Fibroblast of skin of right quadriceps (primary cell): ENCODE measurements at regions not wholly inside any gene's neighbourhood (a gene's known extent, or its start where the extent isn't known, plus 50 kb on each side); places are given as distances from the start of the nearest gene placed in this dataset.
"Not testable (repeated sequence)": the region's sequence is repeated elsewhere in the genome, so short reads cannot be mapped to it uniquely, and the experiment has no call there.

Source experiments
- DNase-seq: peaks from one replicate; pipeline ENCODE4 v3.0.0-alpha.2; 2013

DNA sequence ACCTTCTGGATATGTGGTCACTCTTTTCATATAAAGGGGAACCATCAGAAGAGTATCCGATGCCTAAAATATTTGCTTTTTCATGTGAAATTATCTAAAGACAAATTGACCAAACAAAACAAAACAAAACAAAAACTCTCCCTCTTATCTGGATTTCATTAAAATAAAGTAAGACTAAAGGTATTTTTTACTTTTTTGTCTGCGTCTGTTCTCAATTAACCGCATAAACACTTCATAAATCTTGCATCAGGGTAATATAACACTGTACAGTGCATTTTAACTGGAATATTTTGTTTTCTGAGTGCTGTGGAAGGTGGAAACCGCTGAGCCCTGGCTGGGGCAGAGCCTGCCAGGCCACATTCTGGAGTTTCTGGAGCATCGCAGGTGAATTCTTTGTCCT lies 234.1 kb upstream of the ZFP64 start:
- peak; percentile 83 for DNase-seq

DNA sequence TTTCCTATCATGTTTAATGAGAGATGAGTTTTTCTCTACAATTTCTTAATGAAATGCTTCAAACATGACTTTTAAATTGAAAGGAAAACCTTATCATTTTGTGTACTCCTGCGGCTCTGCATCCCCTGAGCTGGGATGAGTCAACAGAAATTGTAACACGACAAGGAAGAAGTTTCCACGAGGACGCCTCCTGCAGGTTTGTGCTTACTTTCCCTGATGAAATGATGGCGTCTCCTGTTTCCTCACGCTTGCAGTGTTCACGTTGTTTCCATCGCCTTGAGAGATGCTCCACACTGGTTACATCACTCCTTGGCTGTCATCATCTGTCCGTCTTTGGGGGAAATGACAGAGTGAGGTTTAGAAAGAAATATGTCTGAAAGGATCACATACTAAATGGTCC lies 233.7 kb upstream of the ZFP64 start:
- DNase-seq: peak; percentile 90

DNA sequence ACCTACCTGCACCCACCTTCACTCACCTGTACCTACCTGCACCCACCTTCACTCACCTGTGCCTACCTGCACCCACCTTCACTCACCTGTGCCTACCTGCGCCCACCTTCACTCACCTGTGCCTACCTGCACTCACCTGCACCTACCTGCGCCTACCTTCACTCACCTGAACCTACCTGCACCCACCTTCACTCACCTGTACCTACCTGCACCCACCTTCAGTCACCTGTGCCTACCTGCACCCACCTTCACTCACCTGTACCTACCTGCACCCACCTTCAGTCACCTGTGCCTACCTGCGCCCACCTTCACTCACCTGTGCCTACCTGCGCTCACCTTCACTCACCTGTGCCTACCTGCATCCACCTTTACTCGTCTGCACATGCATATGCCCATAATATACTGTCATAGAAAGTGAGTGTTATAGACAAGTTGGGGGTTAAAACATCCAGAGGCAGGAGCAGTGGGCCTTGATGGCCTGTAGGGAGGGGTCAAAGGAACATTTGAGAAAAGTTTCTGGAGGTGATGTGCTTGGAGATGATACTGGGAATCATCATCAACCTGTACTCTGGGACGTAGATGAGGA lies 232.9 kb upstream of the ZFP64 start:
- DNase-seq: not testable (repeated sequence)

DNA sequence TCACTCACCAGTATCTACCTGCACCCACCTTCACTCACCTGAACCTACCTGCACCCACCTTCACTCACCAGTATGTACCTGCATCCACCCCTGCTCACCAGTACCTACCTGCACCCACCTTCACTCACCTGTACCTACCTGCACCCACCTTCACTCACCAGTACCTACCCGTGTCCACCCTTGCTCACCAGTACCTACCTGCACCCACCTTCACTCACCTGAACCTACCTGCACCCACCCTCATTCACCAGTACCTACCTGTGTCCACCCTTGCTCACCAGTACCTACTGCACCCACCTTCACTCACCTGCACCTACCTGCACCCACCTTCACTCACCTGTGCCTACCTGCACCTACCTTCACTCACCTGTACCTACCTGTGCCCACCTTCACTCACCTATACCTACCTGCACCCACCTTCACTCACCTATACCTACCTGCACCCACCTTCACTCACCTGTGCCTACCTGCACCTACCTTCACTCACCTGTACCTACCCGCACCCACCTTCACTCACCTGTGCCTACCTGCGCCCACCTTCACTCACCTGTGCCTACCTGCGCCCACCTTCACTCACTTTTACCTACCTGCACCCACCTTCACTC lies 232.1 kb upstream of the ZFP64 start:
- not testable (repeated sequence) for DNase-seq

DNA sequence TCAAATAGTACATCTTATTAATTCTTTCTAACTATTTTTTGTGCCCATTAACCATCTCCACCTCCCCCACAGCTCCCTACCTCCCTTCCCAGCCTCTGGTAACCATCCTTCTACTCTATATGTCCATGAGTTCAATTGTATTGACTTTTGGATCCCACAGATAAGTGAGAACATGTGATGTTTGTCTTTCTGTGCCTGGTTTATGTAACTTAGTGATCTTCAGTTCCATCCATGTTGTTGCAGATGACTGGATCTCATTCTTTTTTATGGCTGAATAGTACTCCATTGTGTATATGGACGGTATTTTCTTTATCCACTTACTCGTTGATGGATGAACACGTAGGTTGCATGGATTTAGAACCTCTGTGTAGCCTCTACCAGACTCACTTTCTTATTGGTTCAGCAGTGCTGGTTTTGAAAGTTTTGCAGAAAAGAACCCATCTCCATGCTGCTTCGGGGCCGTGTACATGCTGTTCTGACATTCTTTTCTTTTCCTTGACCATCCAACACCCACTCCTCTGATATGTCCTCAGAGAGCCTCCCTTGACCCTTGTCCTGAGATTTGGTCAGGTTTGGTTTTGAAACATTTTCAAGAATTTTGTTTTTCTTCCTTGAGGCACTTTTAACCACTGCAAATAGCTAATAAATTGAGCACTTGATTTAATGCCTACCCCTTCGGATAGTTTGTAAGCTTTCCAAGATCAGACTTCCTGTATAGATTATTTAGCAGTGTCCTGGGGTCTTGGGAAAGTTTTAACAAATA lies 231.2 kb upstream of the ZFP64 start:
- peak; percentile 47 for DNase-seq

DNA sequence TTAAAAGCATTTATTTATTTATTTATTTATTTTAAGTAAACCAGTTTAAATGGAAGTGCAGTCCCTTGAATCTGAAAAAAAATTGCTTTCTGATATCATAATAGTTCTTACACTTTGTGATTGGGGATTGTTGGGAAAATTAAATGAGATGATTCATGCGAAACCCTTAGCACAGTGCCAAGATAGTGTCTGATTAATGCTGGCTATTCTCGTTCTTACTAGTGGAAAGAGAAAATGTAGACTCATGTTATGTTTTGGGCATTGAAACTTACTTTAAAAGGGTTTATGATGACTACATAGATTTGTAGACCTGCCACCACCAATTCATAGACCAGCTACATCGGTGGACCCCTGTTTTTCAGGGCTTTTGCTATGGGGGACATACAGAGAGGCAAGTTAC lies 229.2 kb upstream of the ZFP64 start:
- peak; percentile 34 for DNase-seq

DNA sequence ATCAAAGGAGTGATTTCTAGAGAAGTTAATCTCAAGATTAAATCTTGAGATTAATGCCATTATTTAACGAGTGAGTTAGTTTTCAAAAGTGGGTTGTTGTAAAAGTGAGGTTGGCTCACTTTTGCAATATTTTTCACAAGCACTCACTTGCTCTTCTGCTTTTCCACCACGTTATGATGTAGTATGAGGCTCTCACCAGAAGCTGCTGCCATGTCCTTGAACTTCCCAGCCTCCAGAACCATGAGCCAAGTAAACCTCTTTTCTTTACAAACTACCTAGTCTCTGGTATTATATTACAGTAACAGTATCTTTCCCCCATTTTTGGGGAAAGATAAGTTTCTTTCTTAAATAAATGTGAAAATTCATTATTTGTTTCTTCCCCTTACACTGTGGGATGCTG lies 227.6 kb upstream of the ZFP64 start:
- no peak for DNase-seq

DNA sequence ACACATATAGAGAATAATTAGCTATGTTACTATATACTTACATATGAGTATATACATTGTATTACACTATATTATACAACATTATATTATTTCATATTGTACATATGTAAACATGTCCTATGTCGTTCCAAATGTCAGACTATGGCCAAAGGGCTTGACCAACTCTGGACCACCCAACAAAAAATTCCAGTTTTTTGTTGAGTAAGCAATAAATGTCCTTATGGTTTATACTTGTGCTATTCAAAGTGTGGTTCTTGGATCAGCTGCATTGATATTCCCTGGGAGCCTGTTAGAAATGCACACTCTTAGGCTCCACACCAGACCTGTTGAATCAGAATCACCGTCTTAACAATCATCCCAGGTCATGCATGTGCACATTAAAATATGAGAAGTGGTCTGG lies 225.4 kb upstream of the ZFP64 start:
- DNase-seq: no peak

DNA sequence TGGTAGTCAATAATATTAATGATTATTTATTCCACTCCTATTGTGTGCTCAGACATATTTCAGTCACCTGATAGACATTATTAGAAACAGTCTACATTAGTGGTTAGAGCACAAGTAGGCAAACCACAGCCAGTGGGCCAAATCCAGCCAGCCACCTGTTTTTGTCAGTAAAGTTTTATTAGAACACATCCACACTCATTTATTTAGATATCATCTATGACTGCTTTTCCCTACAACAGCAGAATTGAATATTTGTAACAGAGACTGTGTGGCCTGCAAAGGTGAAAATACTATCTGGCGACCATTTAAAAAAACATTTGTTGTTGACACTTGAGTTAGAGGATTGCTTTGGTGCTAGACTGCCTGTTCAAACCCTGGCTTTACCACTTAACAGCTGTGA lies 220.0 kb upstream of the ZFP64 start:
- DNase-seq: no peak

DNA sequence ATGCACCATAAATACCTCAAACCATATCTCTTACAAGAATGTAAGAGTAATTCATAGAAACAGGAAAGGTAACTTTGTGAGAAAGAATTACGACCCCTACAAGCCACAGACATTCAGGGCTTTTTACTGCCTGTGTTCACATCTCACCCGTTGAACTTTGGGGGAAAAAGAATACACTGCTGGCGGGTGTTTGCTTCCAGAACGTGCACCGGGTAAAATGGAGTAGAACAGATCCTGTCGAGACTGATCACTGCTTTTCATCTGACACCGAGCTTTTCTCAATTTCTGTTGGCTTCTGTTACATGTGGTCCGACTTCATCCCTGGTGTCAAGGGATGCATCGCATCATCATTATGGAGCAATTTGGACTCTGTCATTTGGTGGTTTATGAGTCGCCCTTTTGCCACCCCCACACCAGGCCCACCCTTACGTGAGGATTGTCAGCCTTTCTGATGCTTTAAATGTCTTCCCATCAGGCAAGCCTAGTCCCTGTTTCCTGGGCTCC lies 219.2 kb upstream of the ZFP64 start:
- peak; percentile 87 for DNase-seq

DNA sequence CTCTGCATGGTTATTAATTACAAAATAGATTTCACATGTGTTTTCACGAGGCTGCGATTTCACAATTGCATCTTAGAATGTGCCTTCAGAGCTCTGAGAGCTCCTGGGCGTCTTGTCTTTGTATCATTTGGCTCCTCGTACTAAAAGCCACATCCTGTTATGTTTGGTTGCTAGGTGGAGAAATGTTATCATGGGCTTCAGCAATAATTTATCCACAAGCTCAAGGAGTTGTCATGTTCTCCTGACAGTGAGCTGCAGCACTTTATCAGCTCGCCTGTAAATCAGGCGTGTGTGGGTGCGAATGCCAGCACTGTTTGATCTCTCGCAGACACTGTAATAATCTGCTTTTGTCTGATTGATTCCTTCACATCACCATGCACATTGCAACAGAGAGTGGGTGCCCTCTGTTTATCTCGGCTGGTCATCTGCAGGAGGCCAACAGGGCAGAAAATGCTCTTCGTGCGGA lies 218.6 kb upstream of the ZFP64 start:
- DNase-seq: peak; percentile 98

DNA sequence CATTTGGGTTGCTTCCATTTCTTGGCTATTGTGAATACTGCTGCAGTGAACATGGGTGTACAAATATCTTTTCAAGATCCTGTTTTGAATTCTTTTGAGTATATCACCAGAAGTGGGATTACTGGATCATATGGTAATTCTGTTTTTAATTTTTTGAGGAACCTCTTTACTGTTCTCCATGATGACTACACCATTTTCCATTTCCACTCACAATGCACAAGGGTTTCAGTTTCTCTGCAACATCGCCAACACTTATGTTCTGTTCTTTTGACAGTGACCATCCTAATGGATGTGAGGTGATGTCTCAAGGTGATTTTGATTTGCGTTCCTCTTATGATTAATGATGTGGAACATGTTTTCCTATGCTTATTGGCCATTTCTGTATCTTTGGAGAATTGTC lies 214.4 kb upstream of the ZFP64 start:
- no peak for DNase-seq

DNA sequence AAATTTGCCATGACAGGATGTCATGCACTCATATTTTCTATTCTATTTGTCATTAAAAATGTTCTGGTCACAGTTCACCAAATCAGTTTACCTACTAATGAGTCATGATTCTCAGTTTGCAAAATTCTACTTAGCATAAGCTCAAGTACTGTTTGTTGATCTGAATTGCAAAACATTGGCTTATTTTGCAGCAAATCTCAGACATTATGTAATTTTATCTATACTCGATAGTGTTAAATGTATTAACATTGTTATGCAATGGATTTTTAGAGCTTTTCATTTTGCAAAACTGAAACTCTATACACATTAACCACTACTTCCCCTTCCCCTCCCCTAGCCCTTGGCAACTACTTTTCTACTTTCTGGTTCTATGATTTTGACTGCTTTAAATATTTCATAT lies 213.8 kb upstream of the ZFP64 start:
- DNase-seq: peak; percentile 27

DNA sequence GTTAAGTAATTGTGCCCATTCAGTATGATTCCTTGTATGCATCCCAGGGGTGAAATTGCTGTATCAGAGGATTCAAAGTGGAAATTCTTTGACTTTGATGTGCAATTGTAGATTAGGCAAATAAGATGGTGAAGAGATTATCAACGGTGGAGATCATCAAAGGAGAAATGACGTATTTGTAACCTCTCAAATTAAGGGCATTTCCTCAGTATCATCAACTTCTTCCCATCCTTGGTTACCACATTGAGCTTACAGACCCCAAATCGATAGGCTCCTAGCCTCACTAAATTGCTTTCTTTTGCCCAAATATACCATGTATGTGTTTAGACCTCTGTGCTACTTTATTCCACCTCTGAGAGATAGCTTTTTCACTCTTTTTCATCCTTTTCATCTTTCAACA lies 213.1 kb upstream of the ZFP64 start:
- no peak for DNase-seq

DNA sequence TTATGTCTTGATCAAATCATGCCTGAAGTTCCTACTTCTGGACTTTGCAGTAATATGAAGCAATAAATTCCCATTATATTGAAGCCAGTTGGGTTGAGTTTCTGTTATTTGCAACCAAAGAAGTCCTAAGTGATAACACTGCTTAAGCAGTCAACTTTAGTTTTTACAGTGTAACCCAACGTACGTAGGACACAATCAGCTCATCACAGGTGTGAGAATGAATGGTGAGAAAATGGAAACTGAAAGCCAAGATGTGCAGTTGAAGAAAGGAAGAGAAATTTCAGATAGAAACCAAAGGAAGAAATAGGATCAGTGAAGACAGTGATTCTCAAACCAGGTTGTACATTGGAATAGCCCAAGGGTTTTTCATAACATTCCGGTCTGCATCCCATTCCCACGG lies 211.4 kb upstream of the ZFP64 start:
- DNase-seq: peak; percentile 38

DNA sequence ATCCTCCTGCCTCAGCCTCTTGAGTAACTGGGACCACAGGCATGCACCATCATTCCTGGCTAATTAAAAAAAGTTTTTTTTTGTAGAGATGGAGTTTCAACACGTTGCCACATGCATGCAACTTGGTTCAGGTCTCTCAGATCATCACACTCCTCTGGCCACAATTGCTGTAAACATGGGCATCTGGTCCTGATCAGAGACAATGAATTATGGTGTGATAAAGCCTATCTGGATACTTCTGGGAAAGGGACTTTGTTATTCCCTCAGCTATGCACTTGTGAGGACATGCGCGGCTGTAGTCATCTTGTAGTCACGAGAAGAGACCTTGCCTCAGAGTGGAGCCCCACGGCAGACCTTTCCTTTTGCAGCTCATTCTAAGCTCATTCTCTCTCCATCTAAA lies 210.9 kb upstream of the ZFP64 start:
- peak; percentile 98 for DNase-seq

DNA sequence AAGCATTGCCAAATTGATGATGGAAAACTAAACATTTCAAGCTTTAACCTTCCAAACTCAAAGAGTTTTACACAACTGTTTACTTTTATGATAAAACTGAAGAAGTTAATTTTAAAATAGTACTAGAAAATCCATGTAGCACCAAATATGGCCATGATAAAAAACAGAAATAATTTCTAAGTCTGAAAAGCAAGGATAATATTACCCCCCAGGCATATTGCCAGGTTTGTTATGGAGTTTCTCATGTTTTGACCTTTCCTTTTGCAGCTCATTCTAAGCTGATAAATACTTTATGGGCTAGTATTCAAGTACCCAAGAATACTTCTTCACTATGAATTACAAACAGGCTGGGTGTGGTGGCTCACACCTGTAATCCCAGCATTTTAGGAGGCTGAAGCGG lies 209.9 kb upstream of the ZFP64 start:
- DNase-seq: no peak

DNA sequence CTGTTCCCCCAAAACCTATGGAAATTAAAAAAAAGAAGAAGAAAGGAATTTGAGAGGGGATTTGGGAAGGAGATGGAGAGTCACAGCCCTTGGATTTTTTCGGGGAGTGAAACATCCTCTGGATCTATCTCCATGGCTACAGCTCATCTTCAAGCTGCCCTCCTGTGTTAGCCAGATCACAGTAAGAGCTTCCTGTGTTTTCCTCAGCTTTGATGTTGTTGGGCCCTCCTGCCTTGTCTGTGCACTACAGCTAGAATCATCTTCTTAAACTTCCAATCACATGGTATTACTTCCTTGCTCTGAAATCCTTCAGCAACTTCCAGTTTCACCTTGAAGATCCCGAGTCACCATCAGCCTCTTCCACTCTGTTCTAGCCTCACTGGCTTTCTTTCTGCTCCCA lies 207.8 kb upstream of the ZFP64 start:
- DNase-seq: no peak

DNA sequence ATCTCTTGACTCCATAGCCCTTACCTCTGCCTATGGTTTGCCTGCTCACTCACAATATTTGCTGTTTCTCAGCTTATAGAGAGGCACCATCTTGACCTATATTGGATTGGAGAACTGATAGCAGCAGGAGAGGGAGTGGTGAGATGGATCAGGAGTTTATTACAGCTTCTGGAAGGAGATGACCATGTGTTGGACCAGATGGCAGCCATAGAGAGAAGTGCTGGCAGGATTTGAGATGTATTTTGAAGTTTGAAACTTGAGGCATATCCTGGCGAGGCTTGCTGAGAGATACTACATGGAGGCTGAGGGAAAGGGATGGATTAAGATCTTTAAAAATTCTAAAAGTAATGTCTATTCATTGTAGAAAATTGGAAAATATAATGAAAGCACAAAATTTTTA lies 198.0 kb upstream of the ZFP64 start:
- DNase-seq: no peak

DNA sequence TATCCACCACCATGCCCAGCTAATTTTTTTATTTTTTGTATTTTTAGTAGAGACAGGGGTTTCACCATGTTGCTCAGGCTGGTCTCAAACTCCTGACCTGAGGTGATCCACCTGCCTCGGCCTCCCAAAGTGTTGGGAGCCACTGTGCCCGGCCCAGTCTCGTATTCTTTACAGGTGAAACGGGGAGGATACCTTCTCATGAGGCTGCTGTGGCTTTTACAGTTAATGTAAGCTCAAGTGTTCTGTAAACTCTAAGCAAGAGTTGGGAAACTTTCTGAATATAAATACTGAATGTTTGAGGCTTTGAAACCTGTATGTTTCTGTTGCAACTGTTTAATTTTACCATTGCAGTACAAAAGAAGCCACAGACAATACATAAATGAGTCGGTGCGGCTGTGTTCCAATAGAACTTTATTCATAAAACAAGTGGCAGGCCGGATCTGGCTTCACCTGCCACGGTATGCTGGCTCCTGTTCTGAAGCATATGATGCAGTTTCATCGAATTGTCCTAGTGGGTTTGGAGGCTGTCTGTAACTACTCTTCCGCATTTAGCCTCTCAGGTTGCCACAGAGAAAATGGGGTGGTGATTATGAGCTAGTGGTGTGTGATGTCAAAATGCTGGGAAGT lies 192.5 kb upstream of the ZFP64 start:
- no peak for DNase-seq

DNA sequence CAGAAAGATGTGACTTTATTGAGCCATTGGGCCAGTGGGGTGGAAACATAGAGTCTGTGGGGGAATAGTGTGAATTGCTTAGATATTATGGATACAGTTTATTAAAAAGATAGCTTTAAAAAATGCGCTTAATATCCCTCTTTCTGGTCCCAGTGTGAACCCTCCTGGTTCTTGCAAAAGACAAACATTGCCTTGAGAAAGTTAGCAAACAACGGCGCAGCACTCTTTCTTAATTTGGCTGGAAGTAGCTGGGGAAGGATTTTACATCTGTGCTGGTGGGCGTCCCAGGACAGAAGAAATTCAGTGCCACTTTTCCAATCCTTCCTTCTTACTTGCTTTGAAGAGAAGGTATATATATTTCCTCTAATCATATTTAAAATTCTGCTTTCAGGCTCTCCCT lies 191.4 kb upstream of the ZFP64 start:
- no peak for DNase-seq

DNA sequence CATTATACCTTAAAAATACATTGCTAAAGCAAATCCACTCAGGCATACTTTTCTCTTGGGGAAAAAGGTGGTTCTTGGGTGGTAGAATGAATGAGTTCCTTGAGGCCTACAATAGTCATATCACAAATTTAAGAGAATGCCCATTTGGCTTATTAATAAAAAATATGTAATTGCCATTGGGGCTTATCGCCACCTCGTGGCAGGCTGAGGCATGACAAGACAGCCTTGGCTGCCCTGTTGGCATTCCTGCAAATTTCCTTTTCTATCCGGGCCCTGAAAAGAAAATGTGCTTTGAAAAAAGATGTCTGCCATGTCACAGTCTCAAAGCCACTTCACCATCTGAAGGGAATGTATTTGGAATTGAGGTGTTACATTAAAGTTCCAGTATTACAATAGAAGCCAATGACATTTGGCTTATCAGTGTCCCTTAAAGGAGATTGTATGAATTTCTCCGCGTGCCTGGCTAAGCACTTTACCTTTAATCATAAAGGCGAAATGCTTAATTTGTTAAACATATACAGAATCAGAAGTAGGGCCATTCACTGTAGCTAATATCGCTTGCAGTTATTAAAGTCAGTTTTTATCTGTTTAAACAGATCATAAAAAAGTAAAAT lies 188.3 kb upstream of the ZFP64 start:
- peak; percentile 22 for DNase-seq

DNA sequence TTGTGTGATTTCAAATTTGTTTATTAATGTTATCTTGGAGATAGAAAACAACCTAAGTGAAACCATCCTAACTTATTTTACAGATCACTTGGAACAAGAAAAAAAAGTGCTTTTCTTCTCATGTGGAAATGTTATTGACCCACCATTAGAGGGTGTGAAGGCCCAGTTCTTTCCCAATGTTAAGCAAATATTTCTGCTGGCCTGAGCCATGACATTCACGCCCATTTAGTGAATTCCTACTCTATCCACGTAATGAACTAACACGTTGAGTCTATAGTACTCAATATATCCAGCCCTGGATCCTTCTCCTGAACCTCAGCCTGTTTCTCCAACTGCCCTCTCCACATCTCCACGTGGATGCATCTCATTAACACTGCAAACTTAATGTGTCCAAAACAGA lies 180.6 kb upstream of the ZFP64 start:
- no peak for DNase-seq
